H1 (cell line): ENCODE measurements at regions not wholly inside any gene's neighbourhood (a gene's known extent, or its start where the extent isn't known, plus 50 kb on each side); places are given as distances from the start of the nearest gene placed in this dataset.

Experiments used
- CTCF ChIA-PET: fragments of 300-600 bp; sonication (Branson Sonifier 250); formaldehyde crosslinking; loops from one replicate; lab custom pipeline; 2021; ENCODE audit not compliant: partially characterized antibody; lab: Charles Lee
- POLR2A ChIA-PET: fragments of 300-600 bp; sonication (Branson Sonifier 250); formaldehyde crosslinking; loops from one replicate; lab custom pipeline; 2021; ENCODE audit warnings: inconsistent platforms; ENCODE audit not compliant: partially characterized antibody; lab: Charles Lee
- DNase-seq, 2 experiments: peaks; one replicate each; pipeline versions ENCODE4 v3.0.0 to v3.0.0-alpha.2; 2010 to 2022; ENCODE audit warnings: low spot score in 2 of 2, low read depth in 1 of 2, mixed read lengths in 1 of 2
- FAIRE-seq: peaks from 2 replicates; lab custom pipeline; 2011; peaks lifted over from hg19 to GRCh38; lab: Jason Lieb, UNC
- H2AFZ ChIP-seq: 2 replicates; pipeline ENCODE4 v1.8.1; 2012; ENCODE audit warnings: low read length, inconsistent platforms
- H2AK5ac ChIP-seq: 2 replicates; pipeline ENCODE4 v1.6.1; 2013; ENCODE audit warnings: low read depth, low read length
- H2BK120ac ChIP-seq: replicated peaks from 2 replicates; pipeline ENCODE3; 2013; ENCODE audit warnings: low read depth, low read length, inconsistent platforms
- H2BK12ac ChIP-seq: 2 replicates; pipeline ENCODE4 v1.6.1; 2013; ENCODE audit warnings: low read depth, low read length
- H2BK15ac ChIP-seq: 2 replicates; pipeline ENCODE4 v1.6.1; 2013; ENCODE audit warnings: low read length
- H2BK20ac ChIP-seq: 2 replicates; pipeline ENCODE4 v1.6.1; 2013; ENCODE audit warnings: low read length
- H2BK5ac ChIP-seq: 2 replicates; pipeline ENCODE4 v1.6.1; 2013; ENCODE audit warnings: low read depth, low read length
- H3K14ac ChIP-seq: 2 replicates; pipeline ENCODE4 v1.6.1; 2013; ENCODE audit warnings: inconsistent platforms; ENCODE audit not compliant: insufficient read length
- H3K18ac ChIP-seq: 2 replicates; pipeline ENCODE4 v1.6.1; 2013; ENCODE audit warnings: low read length; ENCODE audit errors: extremely low read depth
- H3K23ac ChIP-seq: 2 replicates; pipeline ENCODE4 v1.6.1; 2013; ENCODE audit warnings: inconsistent platforms; ENCODE audit not compliant: insufficient read length
- H3K23me2 ChIP-seq: 2 replicates; pipeline ENCODE4 v1.6.1; 2013; ENCODE audit warnings: low read depth, low read length
- H3K27ac ChIP-seq: 2 replicates; pipeline ENCODE4 v1.6.1; 2011; ENCODE audit warnings: low read depth, low read length, inconsistent platforms
- H3K27me3 ChIP-seq, 4 experiments: replicated peaks in 1 of 4; 1 replicate in 1 of 4; 2 replicates in 3 of 4; pipeline versions ENCODE4 v1.6.1 to v1.8.1; 2011 to 2013; ENCODE audit warnings: low read length in 3 of 4, mild to moderate bottlenecking in 3 of 4, inconsistent platforms in 2 of 4, mixed read lengths in 2 of 4, moderate library complexity in 1 of 4; ENCODE audit not compliant: control insufficient read depth in 3 of 4, insufficient read depth in 3 of 4; ENCODE audit errors: extremely low read depth in 1 of 4
- H3K36me3 ChIP-seq, 4 experiments: 2 replicates each; pipeline versions ENCODE4 v1.6.1 to v1.8.1; 2011 to 2013; ENCODE audit warnings: mild to moderate bottlenecking in 4 of 4, low read length in 3 of 4, moderate library complexity in 2 of 4, control low read depth in 1 of 4, inconsistent platforms in 1 of 4; ENCODE audit not compliant: insufficient read depth in 4 of 4, control insufficient read depth in 2 of 4
- H3K4ac ChIP-seq: replicated peaks from 2 replicates; pipeline ENCODE3; 2013; ENCODE audit warnings: low read length, low read depth, mixed read lengths, inconsistent platforms; ENCODE audit not compliant: insufficient read length
- H3K4me1 ChIP-seq, 4 experiments: replicated peaks in 1 of 4; 1 replicate in 1 of 4; 2 replicates in 3 of 4; pipeline versions ENCODE4 v1.6.1 to v1.8.1; 2011 to 2013; ENCODE audit warnings: low read length in 3 of 4, inconsistent platforms in 2 of 4, mixed read lengths in 1 of 4; ENCODE audit not compliant: insufficient read depth in 4 of 4, control insufficient read depth in 3 of 4
- H3K4me2 ChIP-seq, 2 experiments: 2 replicates each; pipeline versions ENCODE4 v1.6.1 to v1.8.1; 2011 to 2013; ENCODE audit warnings: low read depth in 2 of 2, low read length in 2 of 2, control low read depth in 1 of 2, inconsistent platforms in 1 of 2, mild to moderate bottlenecking in 1 of 2; ENCODE audit not compliant: insufficient read depth in 1 of 2
- H3K4me3 ChIP-seq, 4 experiments: fragments of 200-600, 300-600 bp in 1 of 4; sonication (generic), shearing (Covaris generic), sonication (Bioruptor Twin) in 1 of 4; 2 replicates each; pipeline versions ENCODE4 v1.5.1 to v1.8.1; 2011 to 2016; ENCODE audit warnings: low read length in 4 of 4, low read depth in 3 of 4, control low read depth in 2 of 4, inconsistent platforms in 2 of 4, mild to moderate bottlenecking in 2 of 4, mixed read lengths in 1 of 4, moderate library complexity in 1 of 4; ENCODE audit not compliant: insufficient read depth in 2 of 4; ENCODE audit errors: extremely low read depth in 1 of 4
- H3K56ac ChIP-seq: replicated peaks from 2 replicates; pipeline ENCODE3; 2013; ENCODE audit warnings: low read depth, mild to moderate bottlenecking, mixed read lengths, low read length, inconsistent platforms; ENCODE audit not compliant: insufficient read length
- H3K79me1 ChIP-seq: 2 replicates; pipeline ENCODE4 v1.6.1; 2013; ENCODE audit warnings: low read depth, low read length, control low read depth
- H3K79me2 ChIP-seq, 2 experiments: 2 replicates each; pipeline versions ENCODE4 v1.6.1 to v1.8.1; 2012 to 2013; ENCODE audit warnings: low read length in 2 of 2, mild to moderate bottlenecking in 2 of 2, inconsistent platforms in 1 of 2; ENCODE audit not compliant: insufficient read depth in 2 of 2, control insufficient read depth in 1 of 2
- H3K9ac ChIP-seq, 4 experiments: replicated peaks in 1 of 4; 1 replicate in 1 of 4; 2 replicates in 3 of 4; pipeline versions ENCODE4 v1.6.1 to v1.8.1; 2011 to 2013; ENCODE audit warnings: low read depth in 3 of 4, low read length in 3 of 4, control low read depth in 2 of 4, mild to moderate bottlenecking in 2 of 4, moderate library complexity in 2 of 4, inconsistent platforms in 1 of 4; ENCODE audit errors: extremely low read depth in 1 of 4
- H3K9me3 ChIP-seq, 2 experiments: 2 replicates each; pipeline versions ENCODE4 v1.6.1 to v1.8.1; 2012 to 2013; ENCODE audit warnings: mild to moderate bottlenecking in 2 of 2, moderate library complexity in 2 of 2, control low read depth in 1 of 2, inconsistent platforms in 1 of 2, low read depth in 1 of 2, low read length in 1 of 2, mixed read lengths in 1 of 2; ENCODE audit not compliant: insufficient read depth in 2 of 2
- H4K20me1 ChIP-seq, 2 experiments: replicated peaks in 1 of 2; 2 replicates each; pipeline versions ENCODE3 to v1.8.1; 2011 to 2013; ENCODE audit warnings: inconsistent platforms in 2 of 2, low read length in 2 of 2, mild to moderate bottlenecking in 1 of 2; ENCODE audit not compliant: insufficient read depth in 2 of 2, control insufficient read depth in 1 of 2
- H4K5ac ChIP-seq: 2 replicates; pipeline ENCODE4 v1.6.1; 2013; ENCODE audit warnings: low read length, low read depth, mixed read lengths, inconsistent platforms; ENCODE audit not compliant: insufficient read length
- H4K8ac ChIP-seq: 2 replicates; pipeline ENCODE4 v1.8.0; 2013; ENCODE audit warnings: mild to moderate bottlenecking, moderate library complexity, low read length, inconsistent platforms; ENCODE audit not compliant: insufficient read depth; ENCODE audit errors: extremely low read depth
- H4K91ac ChIP-seq: replicated peaks from 2 replicates; pipeline ENCODE3; 2013; ENCODE audit warnings: low read length, mixed read lengths, inconsistent platforms; ENCODE audit not compliant: insufficient read length
- ASH2L ChIP-seq: fragments of 200-600, 300-600 bp; sonication (generic); IDR thresholded peaks from one replicate; pipeline ENCODE4 v1.7.1; 2017; ENCODE audit warnings: low read length
- BACH1 ChIP-seq: IDR thresholded peaks from 2 replicates; pipeline ENCODE4 v1.6.1; 2012; ENCODE audit warnings: low read length, improper control_type of control experiment
- BCL11A ChIP-seq, 2 experiments: IDR thresholded peaks; one replicate each; pipeline ENCODE4 v1.6.1; 2011; ENCODE audit warnings: low read depth in 2 of 2, low read length in 2 of 2, mild to moderate bottlenecking in 2 of 2
- EZH2 ChIP-seq: fragments of 200-600 bp; sonication (generic); IDR thresholded peaks from 2 replicates; pipeline ENCODE4 v1.7.1; 2012; ENCODE audit warnings: low read depth, mild to moderate bottlenecking, moderate library complexity, low read length, inconsistent platforms; ENCODE audit not compliant: severe bottlenecking
- GABPA ChIP-seq: IDR thresholded peaks from 2 replicates; pipeline ENCODE4 v1.6.1; 2011; ENCODE audit warnings: mild to moderate bottlenecking, low read length, moderate library complexity, borderline replicate concordance; ENCODE audit not compliant: insufficient read depth
- JUND ChIP-seq: IDR thresholded peaks from 2 replicates; pipeline ENCODE4 v1.6.1; 2011; ENCODE audit warnings: mild to moderate bottlenecking, improper control_type of control experiment, low read length
- KDM4A ChIP-seq: IDR thresholded peaks from one replicate; pipeline ENCODE4 v1.7.1; 2012; ENCODE audit warnings: low read depth, mild to moderate bottlenecking, moderate library complexity, low read length, inconsistent platforms; ENCODE audit not compliant: severe bottlenecking
- PHF8 ChIP-seq: fragments of 200-600 bp; sonication (generic); conservative IDR thresholded peaks from 2 replicates; pipeline ENCODE4 v1.7.1; 2012; ENCODE audit warnings: low read depth, mild to moderate bottlenecking, inconsistent platforms, low read length, moderate library complexity
- SP2 ChIP-seq: IDR thresholded peaks from 2 replicates; pipeline ENCODE4 v1.6.1; 2012; ENCODE audit warnings: mild to moderate bottlenecking, low read length, inconsistent platforms
- SP4 ChIP-seq: IDR thresholded peaks from 2 replicates; pipeline ENCODE4 v1.6.1; 2012; ENCODE audit warnings: low read length, inconsistent platforms
- TAF1 ChIP-seq: IDR thresholded peaks from 2 replicates; pipeline ENCODE4 v1.6.1; 2011; ENCODE audit warnings: mild to moderate bottlenecking, low read depth, low read length
- TEAD4 ChIP-seq: IDR thresholded peaks from 2 replicates; pipeline ENCODE4 v1.6.1; 2012; ENCODE audit warnings: low read depth, low read length, inconsistent platforms, mixed read lengths
- ZNF274 ChIP-seq: IDR thresholded peaks from 2 replicates; pipeline ENCODE4 v1.7.0; 2012; ENCODE audit warnings: low read length, borderline replicate concordance; ENCODE audit errors: extremely low read depth
- WGBS, 2 experiments: shearing (Covaris generic) in 1 of 2; methylation state at CpG; one replicate each; pipeline versions ENCODE4 v1.1.6 to v1.1.7; 2013 to 2015; ENCODE audit warnings: low lambda C conversion rate in 2 of 2, mixed read lengths in 2 of 2, inconsistent platforms in 1 of 2, low coverage in 1 of 2, missing lambda C conversion rate in 1 of 2; ENCODE audit not compliant: insufficient replicate concordance in 2 of 2, insufficient coverage in 1 of 2, insufficient read length in 1 of 2; ENCODE audit errors: extremely low coverage in 1 of 2, missing lambda C conversion rate in 1 of 2; 5-methylcytosine and 5-hydroxymethylcytosine counted together

DNA sequence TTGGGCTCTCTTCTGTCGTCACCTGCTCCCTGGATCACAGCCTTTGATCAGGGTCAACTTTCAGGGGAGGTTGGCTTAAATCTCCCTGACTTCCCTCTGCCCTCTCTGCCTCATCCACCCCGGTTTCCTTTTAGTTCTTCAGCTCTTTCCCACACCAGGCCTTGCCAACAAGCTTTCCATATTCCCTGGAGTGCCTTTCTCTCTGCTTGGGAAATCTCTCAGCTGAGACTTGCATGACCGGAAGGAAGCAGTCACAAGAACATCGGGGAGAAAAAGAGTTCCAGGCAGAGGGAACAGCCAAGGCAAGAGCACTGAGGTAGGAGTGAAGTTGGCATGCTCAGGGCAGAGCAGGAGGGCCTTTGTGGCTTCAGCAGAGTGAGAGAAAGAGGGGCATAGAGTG lies 88.4 kb upstream of the HSPA9 start:
- Histone ChIP-seq H3K18ac (no peak overlapping the region), H3K79me2 (no peaks in the 10 kb centered on the region), H3K23ac (no peak overlapping the region), H3K36me3 (no peaks in the 10 kb centered on the region), H3K4ac (no peak overlapping the region), H3K56ac (no peak overlapping the region), H3K9me3 (no peaks in the 10 kb centered on the region), H3K4me2 (no peak overlapping the region), H4K91ac (no peak overlapping the region), H3K4me1 (peaks cover 0 to 5% (median 2%) of the 10 kb centered on the region in 4 experiments; a peak in 3 of 7 replicates), H2BK120ac (no peak overlapping the region), H3K23me2 (no peaks in the 10 kb centered on the region; the same call in 1 of the 2 replicates), H3K9ac (no peak overlapping the region), H4K8ac (no peak overlapping the region), H4K20me1 (no peaks in the 10 kb centered on the region), H3K14ac (no peak overlapping the region), H2AK5ac (no peak overlapping the region), H2BK20ac (no peak overlapping the region), H3K79me1 (no peaks in the 10 kb centered on the region), H2AFZ (no peak overlapping the region), H4K5ac (no peak overlapping the region), H2BK15ac (no peak overlapping the region), H2BK5ac (no peak overlapping the region), H3K27ac (no peak overlapping the region), H3K4me3 (no peak overlapping the region), H3K27me3 (no peaks in the 10 kb centered on the region; a peak in 1 of 7 replicates), H2BK12ac (no peak overlapping the region)
- TF ChIP-seq BCL11A (IDR thresholded peaks at IDR 0.05; ENCODE audit: low read depth in 2 of 2, low read length in 2 of 2): no peak
- TF ChIP-seq KDM4A: no peak
- TF ChIP-seq GABPA: no peak
- no peak for TF ChIP-seq SP2
- no peak for TF ChIP-seq PHF8
- no peak for TF ChIP-seq ASH2L
- TF ChIP-seq BACH1: no peak
- no peak for TF ChIP-seq ZNF274
- no peak for TF ChIP-seq TAF1
- no peak for TF ChIP-seq JUND
- TF ChIP-seq EZH2: no peak
- no peak for TF ChIP-seq TEAD4
- TF ChIP-seq SP4: no peak
- ChIA-PET POLR2A (interaction anchor here (0.6 to 1.0 kb wide), 3 partner anchors 23 to 90 kb away, joined by 3 to 6 read pairs (median 3); no protein-coding TSS in a partner anchor), CTCF (interaction anchor here (1.0 to 1.7 kb wide), 6 partner anchors 10 to 161 kb away, joined by 3 to 10 read pairs (median 4); no protein-coding TSS in a partner anchor)
- WGBS, 2 experiments: 62% methylated on average over 4 of the region's 4 CpGs; no CpG with 5 or more reads in 1 of the 2 experiments
- DNase-seq (no peak), FAIRE-seq (no peak)
